ENCODE measurements at regions not wholly inside any gene's neighbourhood (a gene's known extent, or its start where the extent isn't known, plus 50 kb on each side); places are given as distances from the start of the nearest gene placed in this dataset.
A peak's percentile ranks its signal among the peaks of the same experiment; 100 is the strongest.

DNA sequence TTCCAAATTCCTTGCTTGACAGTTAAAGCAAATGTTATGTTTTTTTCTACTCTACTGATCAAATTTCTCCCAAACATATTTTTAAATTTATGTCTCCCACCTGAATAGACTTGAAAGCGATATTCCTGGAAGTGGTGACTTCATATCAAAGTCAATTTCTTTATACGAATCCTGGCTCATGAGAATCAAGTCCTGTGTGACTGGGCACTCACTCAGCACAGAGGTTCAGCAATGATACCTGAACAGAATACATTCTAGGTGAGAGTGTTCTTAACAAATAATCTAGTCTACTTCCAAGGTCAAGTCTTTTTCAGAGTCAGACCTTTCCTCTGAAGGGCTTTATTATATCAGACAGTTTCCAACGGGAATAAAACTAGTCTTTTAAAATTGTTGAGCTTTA lies 1070.6 kb downstream of the TRHDE start:
- no peaks in the 10 kb centered on the region for H3K9me3 ChIP-seq (ENCODE audit: control insufficient read depth in 4 of 4, low read length in 3 of 4)
- no peaks in the 10 kb centered on the region for H3K36me3 ChIP-seq (ENCODE audit: control insufficient read depth in 4 of 4, insufficient read depth in 3 of 4, low read depth in 1 of 4, low read length in 3 of 4)
- H3K4me3 ChIP-seq (ENCODE audit: low read depth in 1 of 3, low read length in 3 of 3): no peak overlapping the region
- TF ChIP-seq REST (IDR thresholded peaks at IDR 0.05): no peak
- no peak for TF ChIP-seq JUND (IDR thresholded peaks at IDR 0.05)
- no peak for TF ChIP-seq FOXA1 (IDR thresholded peaks at IDR 0.05)
- no peak for TF ChIP-seq RAD21 (IDR thresholded peaks at IDR 0.05)
- no peak for TF ChIP-seq TAF1 (conservative IDR thresholded peaks at IDR 0.05)
- no peak for TF ChIP-seq HNF4G (IDR thresholded peaks at IDR 0.05)
- no peak for TF ChIP-seq SP1 (IDR thresholded peaks at IDR 0.05)
- TF ChIP-seq ATF3 (IDR thresholded peaks at IDR 0.05): no peak
- no peak for TF ChIP-seq EGR1 (IDR thresholded peaks at IDR 0.05; ENCODE audit: low read depth in 2 of 2)
- TF ChIP-seq CTCF (IDR thresholded peaks at IDR 0.05; ENCODE audit: low read depth, low read length, missing input control): no peak
- no peak overlapping the region for H3K9ac ChIP-seq (ENCODE audit: low read depth in 1 of 2, low read length in 2 of 2)
- WGBS: 56% methylated on average over 3 of the region's 3 CpGs
- no peak for DNase-seq (ENCODE audit: low spot score)
- H3K27me3 ChIP-seq (ENCODE audit: control insufficient read depth in 4 of 4, insufficient read depth in 4 of 4, low read length in 3 of 4): no peaks in the 10 kb centered on the region
- peaks cover 0 to 21% (median 12%) of the 10 kb centered on the region in 4 donors for H3K4me1 ChIP-seq (ENCODE audit: control insufficient read depth in 4 of 4, insufficient read depth in 4 of 4, low read length in 3 of 4)
- H3K27ac ChIP-seq (ENCODE audit: low read depth in 1 of 2, low read length in 2 of 2): no peak overlapping the region

DNA sequence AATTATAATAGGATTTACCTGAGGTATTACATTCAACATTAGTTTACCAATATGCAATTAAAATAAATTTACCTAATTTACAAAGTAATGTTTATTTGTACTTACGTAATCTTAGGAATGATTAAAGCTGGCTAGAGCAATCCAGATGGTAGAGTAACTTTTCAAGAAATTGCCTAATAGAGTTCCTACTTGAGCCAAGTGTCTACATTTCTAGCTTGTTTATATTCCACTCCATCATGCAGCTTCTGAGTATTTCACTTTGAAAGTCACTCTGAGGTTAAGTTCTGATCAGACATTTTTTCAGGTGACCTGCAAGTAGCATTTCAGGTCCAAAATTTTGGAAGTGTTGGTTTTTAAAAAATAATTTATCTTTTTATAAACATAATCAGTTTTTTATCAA lies 1080.7 kb downstream of the TRHDE start:
- Histone ChIP-seq H3K27ac (ENCODE audit: low read depth in 1 of 2, low read length in 2 of 2) (no peak overlapping the region), H3K36me3 (ENCODE audit: control insufficient read depth in 4 of 4, insufficient read depth in 3 of 4, low read depth in 1 of 4, low read length in 3 of 4) (no peaks in the 10 kb centered on the region), H3K27me3 (ENCODE audit: control insufficient read depth in 4 of 4, insufficient read depth in 4 of 4, low read length in 3 of 4) (no peaks in the 10 kb centered on the region), H3K4me1 (ENCODE audit: control insufficient read depth in 4 of 4, insufficient read depth in 4 of 4, low read length in 3 of 4) (peaks cover 0 to 11% (median 7%) of the 10 kb centered on the region in 4 donors), H3K9ac (ENCODE audit: low read depth in 1 of 2, low read length in 2 of 2) (no peak overlapping the region), H3K4me3 (ENCODE audit: low read depth in 1 of 3, low read length in 3 of 3) (no peak overlapping the region), H3K9me3 (ENCODE audit: control insufficient read depth in 4 of 4, low read length in 3 of 4) (peaks cover 0 to 2% (median 0%) of the 10 kb centered on the region in 4 donors)
- no peak for DNase-seq (ENCODE audit: low spot score)
- WGBS: 35% methylated on average over 1 of the region's 1 CpG
- TF ChIP-seq RXRA (IDR thresholded peaks at IDR 0.05): peak in 1 of 2 donors; percentile 48
- TF ChIP-seq FOXA2 (IDR thresholded peaks at IDR 0.05): peak; percentile 42
- TF ChIP-seq JUND (IDR thresholded peaks at IDR 0.05): peak in 1 of 2 donors; percentile 28
- peak; percentile 36 for TF ChIP-seq YY1 (IDR thresholded peaks at IDR 0.05)
- TF ChIP-seq HNF4A (conservative IDR thresholded peaks at IDR 0.05): peak; percentile 35 to 38
- no peak for TF ChIP-seq GABPA (IDR thresholded peaks at IDR 0.05 in 1 of 2, conservative IDR thresholded peaks at IDR 0.05 in 1 of 2)
- no peak for TF ChIP-seq TAF1 (conservative IDR thresholded peaks at IDR 0.05)
- TF ChIP-seq CTCF (IDR thresholded peaks at IDR 0.05; ENCODE audit: low read depth, low read length, missing input control): no peak
- peak; percentile 15 to 36 for TF ChIP-seq RAD21 (IDR thresholded peaks at IDR 0.05)
- peak; percentile 20 for TF ChIP-seq ZBTB33 (IDR thresholded peaks at IDR 0.05)
